ENCODE measurements at regions not wholly inside any gene's neighbourhood (a gene's known extent, or its start where the extent isn't known, plus 50 kb on each side); places are given as distances from the start of the nearest gene placed in this dataset.
A peak's percentile ranks its signal among the peaks of the same experiment; 100 is the strongest.

GRCh38 chr11:37830529-37830928 lies 1232.5 kb upstream of the RAG2 start:
- Histone ChIP-seq H3K4me3 (no peak overlapping the region), H3K9me3 (no peaks in the 10 kb centered on the region), H3K4me1 (ENCODE audit: insufficient read depth) (peaks cover 1% of the 10 kb centered on the region), H3K36me3 (no peaks in the 10 kb centered on the region), H3K27me3 (no peaks in the 10 kb centered on the region), H3K27ac (no peak overlapping the region)
- DNase-seq: no peak
- 86 to 90% (median 87%) methylated on average over 4 of the region's 4 CpGs for WGBS, 3 donors
- intact Hi-C loops (cut with DNase I): no loop called here
- TF ChIP-seq, protein P1, sequence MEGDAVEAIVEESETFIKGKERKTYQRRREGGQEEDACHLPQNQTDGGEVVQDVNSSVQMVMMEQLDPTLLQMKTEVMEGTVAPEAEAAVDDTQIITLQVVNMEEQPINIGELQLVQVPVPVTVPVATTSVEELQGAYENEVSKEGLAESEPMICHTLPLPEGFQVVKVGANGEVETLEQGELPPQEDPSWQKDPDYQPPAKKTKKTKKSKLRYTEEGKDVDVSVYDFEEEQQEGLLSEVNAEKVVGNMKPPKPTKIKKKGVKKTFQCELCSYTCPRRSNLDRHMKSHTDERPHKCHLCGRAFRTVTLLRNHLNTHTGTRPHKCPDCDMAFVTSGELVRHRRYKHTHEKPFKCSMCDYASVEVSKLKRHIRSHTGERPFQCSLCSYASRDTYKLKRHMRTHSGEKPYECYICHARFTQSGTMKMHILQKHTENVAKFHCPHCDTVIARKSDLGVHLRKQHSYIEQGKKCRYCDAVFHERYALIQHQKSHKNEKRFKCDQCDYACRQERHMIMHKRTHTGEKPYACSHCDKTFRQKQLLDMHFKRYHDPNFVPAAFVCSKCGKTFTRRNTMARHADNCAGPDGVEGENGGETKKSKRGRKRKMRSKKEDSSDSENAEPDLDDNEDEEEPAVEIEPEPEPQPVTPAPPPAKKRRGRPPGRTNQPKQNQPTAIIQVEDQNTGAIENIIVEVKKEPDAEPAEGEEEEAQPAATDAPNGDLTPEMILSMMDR (IDR thresholded peaks at IDR 0.05): no peak
- TF ChIP-seq EP300 (IDR thresholded peaks at IDR 0.05): no peak
- TF ChIP-seq POLR2A (IDR thresholded peaks at IDR 0.05): no peak

- Histone ChIP-seq H3K27ac (no peak overlapping the region), H3K4me3 (no peak overlapping the region), H3K9me3 (no peaks in the 10 kb centered on the region), H3K27me3 (no peaks in the 10 kb centered on the region), H3K36me3 (no peaks in the 10 kb centered on the region), H3K4me1 (ENCODE audit: insufficient read depth) (no peaks in the 10 kb centered on the region)
- TF ChIP-seq, protein P1 (IDR thresholded peaks at IDR 0.05): no peak
- no peak for TF ChIP-seq POLR2A (IDR thresholded peaks at IDR 0.05)
- no peak for TF ChIP-seq EP300 (IDR thresholded peaks at IDR 0.05)
- intact Hi-C loops (cut with DNase I): loop anchor here in 1 of 4 donors (10.0 kb wide), 1 partner anchor 57 kb away; no protein-coding TSS in a partner anchor
- DNase-seq: no peak
- WGBS, 3 donors: 94 to 96% (median 95%) methylated on average over 11 of the region's 11 CpGs
Observed at GRCh38 chr11:37817727-37818270, 1219.8 kb upstream of the RAG2 start.

DNA sequence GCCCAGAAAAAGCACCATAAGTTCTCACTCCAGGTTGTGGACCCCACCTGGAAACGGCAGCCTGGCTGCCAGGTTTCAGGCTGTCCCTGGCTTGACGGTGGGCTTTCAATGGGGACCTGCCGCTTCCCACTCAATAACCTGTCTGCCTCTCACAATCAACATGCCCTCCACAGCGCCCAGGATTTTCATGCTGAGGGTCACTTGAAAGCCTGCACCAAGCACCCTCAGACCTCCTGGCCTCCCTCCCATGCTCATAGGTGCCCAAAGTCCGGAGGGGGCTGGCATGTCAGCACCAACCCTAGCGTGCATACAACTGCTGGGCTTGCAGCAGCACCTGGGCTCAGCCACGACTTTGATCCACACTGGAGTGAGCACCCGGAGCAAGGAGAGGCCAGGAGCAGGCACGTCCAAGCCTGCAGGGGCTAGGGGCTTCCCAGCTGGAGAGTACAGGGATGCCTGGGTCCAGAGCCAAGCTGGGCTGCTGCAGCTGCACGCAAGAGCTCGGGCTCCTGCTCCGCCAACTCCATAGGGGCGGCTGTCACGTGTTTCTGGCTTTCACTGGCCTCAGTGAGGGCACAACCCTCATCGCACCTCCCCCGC lies 1214.3 kb upstream of the RAG2 start:
- H3K27me3 ChIP-seq: no peaks in the 10 kb centered on the region
- intact Hi-C loops (cut with DNase I): loop anchor here in 1 of 4 donors (10.0 kb wide), 1 partner anchor 62 kb away; no protein-coding TSS in a partner anchor
- peak in 1 of 5 donors; percentile 5 for DNase-seq
- H3K9me3 ChIP-seq: no peaks in the 10 kb centered on the region
- no peak overlapping the region for H3K4me3 ChIP-seq
- H3K36me3 ChIP-seq: no peaks in the 10 kb centered on the region
- 91 to 96% (median 91%) methylated on average over 14 to 16 of the region's 16 CpGs for WGBS, 3 donors
- no peaks in the 10 kb centered on the region for H3K4me1 ChIP-seq (ENCODE audit: insufficient read depth)
- H3K27ac ChIP-seq: no peak overlapping the region
- TF ChIP-seq POLR2A (IDR thresholded peaks at IDR 0.05): no peak
- TF ChIP-seq EP300 (IDR thresholded peaks at IDR 0.05): no peak
- TF ChIP-seq, protein P1 (IDR thresholded peaks at IDR 0.05): no peak

- Histone ChIP-seq H3K27me3 (no peaks in the 10 kb centered on the region), H3K9me3 (no peaks in the 10 kb centered on the region), H3K4me1 (ENCODE audit: insufficient read depth) (no peaks in the 10 kb centered on the region), H3K27ac (no peak overlapping the region), H3K36me3 (no peaks in the 10 kb centered on the region), H3K4me3 (no peak overlapping the region)
- intact Hi-C loops (cut with DNase I): loop anchor here in 1 of 4 donors (10.0 kb wide), 1 partner anchor 63 kb away; no protein-coding TSS in a partner anchor
- TF ChIP-seq POLR2A (IDR thresholded peaks at IDR 0.05) (no peak), EP300 (IDR thresholded peaks at IDR 0.05) (no peak)
- TF ChIP-seq, protein P1 (IDR thresholded peaks at IDR 0.05): no peak
- DNase-seq: no peak
- WGBS, 3 donors: 90 to 95% (median 94%) methylated on average over 7 of the region's 7 CpGs
Observed at GRCh38 chr11:37811349-37811748, 1213.3 kb upstream of the RAG2 start.

Data from ovary (tissue), 7 donors.